H4 (cell line): ENCODE measurements at regions not wholly inside any gene's neighbourhood (a gene's known extent, or its start where the extent isn't known, plus 50 kb on each side); places are given as distances from the start of the nearest gene placed in this dataset.
"Not testable (repeated sequence)": the region's sequence is repeated elsewhere in the genome, so short reads cannot be mapped to it uniquely, and the experiment has no call there.

Source experiments
- DNase-seq: peaks from one replicate; pipeline ENCODE4 v3.0.0-alpha.2; 2015; ENCODE audit warnings: low spot score

DNA sequence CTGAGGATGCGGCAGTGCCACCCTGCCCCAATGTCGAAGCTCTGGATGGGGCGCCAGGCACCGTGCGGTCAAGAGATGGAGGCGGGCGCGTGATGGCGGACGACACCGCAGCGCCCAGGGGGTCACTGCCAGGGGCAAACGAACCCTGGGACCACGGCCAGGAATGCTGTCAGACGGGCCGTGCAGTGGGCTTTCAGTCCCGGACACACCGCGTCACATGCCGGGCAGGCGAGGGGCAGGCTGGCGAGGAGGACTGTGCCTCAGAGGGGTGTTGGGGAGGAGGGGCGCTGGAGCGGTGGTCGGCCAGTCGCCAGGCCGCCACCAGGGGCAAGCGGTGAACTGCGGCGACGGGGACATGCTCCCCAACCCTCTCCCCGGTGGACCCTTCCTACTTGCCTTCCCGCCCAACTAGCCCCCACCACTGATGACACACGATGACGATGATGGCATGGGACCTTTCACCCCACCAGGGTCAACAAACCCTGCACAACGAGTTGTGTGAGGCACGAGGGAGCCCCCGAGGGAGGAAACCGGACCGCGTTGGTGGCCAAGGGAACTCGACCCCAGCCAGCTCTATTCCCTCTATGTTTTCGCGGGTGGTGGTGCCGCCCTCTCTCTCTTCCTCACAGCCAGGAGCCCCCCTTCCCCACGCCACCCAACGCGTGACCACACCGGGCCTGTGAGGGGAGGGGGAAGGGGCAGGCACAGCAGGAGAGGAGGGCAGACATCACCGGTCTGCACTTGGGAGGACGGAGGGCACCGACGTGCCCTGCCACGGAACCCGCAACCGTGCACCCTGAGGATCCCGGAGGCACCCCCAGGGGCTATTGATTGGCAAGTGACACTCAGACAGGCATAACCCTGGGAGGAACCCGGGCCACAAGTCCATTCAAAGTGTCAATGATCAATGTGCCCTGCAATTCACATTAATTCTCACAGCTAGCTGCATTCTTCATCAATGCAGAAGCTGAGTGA is 1960.9 kb upstream of the DEFB115 start:
- DNase-seq: no peak

GRCh38 chr20:29297411-29298270 is 1959.8 kb upstream of the DEFB115 start:
- no peak for DNase-seq

GRCh38 chr20:29298271-29298590 is 1959.2 kb upstream of the DEFB115 start:
- DNase-seq: no peak

- DNase-seq: no peak
Observed at GRCh38 chr20:29298759-29299613, 1958.5 kb upstream of the DEFB115 start.

GRCh38 chr20:29299811-29300578 is 1957.5 kb upstream of the DEFB115 start:
- no peak for DNase-seq

DNA sequence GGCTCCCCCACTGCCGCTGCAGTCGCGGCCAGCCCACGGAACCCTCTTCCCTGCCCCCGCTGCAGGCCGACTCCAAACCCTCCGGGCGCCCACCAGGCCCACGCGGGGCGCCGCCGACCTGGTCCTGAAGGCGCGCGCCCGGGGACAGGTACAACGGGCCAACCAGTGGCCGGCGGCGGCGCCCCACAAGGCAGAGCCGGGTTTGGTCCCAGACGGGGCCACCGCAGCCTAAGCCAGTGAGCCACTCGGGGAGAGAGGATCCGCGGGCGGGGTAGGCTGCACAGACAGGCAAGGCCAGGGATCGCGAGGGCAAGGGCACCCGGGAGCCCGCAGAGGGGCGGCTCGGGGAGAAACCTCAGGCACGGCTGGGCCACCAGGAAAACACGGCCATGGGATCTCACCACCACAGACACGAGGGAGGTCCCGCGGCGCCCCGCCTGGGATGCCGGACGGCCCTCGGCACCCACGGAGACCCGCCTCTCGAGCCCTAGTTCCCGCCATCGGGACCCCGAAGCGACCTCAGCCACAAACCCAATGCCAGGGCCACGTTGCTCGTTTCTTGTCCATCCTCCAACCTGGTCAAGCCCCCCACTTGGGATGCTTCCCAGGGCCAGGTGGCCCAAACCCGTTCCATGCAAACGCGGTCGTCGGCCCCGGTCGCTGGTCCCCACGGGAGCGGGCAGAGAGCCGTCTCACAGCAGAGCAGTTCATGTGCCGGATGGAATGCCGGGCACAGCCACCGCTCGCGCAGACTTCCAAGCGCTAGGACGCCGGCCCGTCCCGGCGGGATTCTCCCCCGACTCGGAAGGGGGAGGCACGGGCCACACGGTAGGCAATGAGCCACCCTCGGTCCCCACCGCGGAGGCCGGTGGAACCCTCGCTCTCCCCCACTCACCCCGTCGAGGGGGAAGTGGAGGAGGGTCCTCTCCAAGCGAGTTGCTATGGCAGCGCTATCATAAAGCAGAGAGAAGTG is 1956.6 kb upstream of the DEFB115 start:
- DNase-seq: no peak

DNA sequence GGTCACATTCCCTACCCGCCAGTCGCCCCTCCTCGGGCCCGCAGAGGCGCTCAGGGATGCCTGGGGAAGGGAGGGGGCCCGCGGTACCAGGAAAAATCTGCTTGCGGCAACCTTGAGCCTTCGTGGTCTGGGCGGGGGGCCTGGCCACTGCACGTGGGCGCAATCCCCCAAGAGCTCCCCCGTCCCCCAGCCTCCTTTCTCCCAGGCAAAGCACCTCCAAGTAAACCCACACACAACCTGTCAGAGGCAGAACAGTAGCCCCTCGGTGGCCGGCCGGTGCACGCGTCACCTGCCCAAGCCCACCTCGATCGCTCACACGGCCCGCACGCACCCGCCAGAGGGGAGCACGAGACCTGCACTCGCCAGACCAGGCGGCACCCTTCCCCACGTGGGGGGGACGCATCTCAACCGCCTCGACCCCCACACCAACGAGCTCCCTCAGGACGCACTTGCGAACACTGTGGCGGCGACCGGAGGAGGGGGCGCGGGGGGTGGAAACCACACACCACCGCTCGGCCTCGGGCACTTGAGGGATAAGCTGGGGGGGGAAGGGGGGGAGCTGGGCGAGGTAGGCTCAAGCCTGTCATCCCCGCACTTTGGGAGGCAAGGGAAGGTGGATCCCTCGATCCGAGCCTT is 1955.7 kb upstream of the DEFB115 start:
- no peak for DNase-seq

DNA sequence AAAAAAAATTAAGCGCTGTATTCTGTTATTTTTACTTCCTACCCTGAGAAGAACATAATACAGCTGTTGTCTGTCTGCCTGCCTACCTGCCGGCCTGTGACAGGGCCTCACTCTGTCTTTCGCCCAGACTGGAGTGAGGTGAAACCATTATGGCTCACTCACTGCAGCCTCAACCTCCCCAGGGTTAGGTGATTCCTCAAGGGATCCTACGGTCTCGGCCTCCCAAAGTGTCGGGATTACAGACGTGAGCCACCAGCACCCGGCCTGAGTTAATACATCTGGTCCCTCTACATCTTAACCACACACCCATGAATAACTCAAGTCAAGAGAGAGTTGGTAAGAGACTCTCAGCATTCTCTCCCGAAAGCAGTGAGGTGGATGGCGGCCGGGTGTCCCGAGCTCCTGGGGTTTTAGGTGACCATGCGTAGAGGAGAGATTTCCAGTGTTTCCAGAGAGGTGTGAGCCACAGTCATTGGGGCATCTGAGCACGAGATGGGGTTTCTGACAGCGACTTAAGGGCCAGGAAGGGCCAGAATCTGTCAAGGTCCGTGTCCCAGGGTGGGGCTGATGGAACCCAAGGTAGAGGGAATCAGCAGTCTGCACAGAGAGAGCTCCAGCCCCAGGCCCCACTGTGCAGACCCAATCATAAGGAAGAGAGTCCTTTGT is 1954.4 kb upstream of the DEFB115 start:
- DNase-seq: no peak

DNA sequence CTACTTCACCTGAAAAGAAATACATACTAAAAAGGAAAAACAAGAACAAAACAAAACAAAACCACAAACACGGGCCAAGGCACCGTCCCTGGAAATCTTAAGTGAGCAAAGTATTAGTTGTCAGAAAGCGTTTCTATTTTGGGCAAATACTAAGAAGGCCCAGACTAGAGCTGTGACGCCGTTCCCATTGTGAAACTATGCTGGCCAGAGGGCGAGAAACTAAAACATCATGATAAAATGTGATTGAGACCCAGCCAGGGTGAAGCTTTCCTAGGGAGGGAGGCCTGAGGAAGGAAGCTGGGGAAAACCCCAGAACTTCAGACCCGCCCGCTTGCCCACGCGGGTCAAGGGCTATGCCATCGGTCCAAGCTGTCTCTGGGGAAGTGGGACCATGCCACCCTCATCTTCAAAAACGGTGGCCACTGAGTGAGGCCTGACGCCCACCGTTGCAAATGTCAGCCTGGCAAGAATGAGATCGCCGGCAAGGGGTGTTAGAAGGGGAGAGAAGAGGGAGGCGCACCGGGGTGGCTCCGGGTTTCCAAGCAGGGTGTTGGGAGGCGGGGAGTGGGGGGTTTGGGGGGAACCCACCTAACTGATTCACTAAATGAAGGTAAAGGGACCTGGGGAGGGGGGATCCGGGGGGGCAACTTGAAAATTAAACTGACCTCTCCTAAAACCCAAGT is 1950.9 kb upstream of the DEFB115 start:
- no peak for DNase-seq

DNA sequence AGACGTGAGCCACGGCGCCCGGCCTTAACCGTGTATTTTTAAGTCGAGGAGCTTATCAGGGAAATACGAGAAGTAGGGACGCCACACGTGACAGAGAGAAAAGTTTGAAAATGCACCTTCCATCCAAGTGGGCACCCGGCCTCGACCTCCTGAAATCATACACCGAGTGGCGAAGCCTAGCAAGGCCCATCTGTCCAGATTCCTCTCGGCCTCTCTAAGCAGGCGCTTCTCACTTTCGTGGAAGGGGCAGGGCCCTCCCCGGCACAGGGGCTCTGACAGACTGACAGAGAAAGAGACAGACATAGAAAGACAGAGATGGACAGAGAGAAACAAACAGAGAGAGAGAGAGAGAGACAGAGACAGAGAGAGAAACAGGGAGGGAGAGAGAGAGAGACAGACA is 1950.0 kb upstream of the DEFB115 start:
- not testable (repeated sequence) for DNase-seq

DNA sequence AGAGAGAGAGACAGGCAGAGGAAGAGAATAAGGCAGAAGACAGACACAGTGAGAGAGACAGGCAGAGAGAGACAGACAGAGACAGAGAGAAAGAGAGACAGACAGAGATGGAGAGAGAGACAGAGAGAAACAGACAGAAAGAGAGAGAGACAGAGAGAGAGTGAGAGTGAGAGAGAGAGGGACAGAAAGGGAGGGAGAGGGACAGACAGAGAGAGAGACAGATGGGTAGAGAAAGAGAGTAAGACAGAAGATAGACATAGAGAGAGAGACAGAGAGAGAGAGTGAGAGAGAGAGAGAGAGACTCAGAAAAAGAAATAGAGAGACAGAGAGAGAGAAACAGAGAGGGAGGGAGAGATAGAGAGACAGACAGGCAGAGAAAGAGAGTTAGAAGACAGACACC is 1948.5 kb upstream of the DEFB115 start:
- not testable (repeated sequence) for DNase-seq

DNA sequence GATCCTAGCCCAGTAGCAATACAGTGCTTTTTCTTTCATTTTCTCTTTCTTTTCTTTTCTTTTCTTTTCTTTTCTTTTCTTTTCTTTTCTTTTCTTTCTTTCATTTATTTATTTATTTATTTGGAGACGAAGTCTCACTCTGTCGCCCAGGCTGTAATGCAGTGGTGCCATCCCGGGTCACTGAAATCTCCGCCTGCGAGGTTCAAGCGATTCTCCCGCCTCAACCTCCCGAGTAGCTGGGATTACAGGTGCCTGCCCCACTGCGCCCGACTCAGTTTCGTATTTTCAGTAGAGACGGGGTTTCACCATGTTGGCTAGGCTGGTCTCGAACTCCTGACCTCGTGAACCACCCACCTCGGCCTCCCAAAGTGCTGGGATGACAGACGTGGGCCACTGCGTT is 1948.0 kb upstream of the DEFB115 start:
- DNase-seq: not testable (repeated sequence)

- DNase-seq: not testable (repeated sequence)
Observed at GRCh38 chr20:29311046-29311445, 1946.4 kb upstream of the DEFB115 start.

DNA sequence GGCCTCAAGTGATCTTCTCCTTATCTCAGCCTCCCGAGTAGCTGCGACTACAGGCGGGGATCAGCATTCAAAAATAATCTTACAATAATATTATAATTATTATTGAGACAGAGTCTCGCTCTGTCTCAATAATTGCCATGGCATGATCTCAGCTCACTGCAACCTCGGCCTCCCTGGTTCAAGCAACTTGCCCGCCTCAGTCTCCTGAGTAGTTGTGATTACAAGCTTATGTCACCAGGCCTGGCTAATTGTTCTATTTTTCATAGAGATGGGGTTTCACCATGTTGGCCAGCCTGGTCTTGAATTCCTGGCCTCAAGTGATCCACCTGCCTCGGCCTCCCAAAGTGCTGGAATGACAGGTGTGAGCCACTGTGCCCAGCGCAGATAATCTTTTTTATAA is 1944.8 kb upstream of the DEFB115 start:
- not testable (repeated sequence) for DNase-seq

GRCh38 chr20:29313481-29313880 is 1944.0 kb upstream of the DEFB115 start:
- DNase-seq: no peak

DNA sequence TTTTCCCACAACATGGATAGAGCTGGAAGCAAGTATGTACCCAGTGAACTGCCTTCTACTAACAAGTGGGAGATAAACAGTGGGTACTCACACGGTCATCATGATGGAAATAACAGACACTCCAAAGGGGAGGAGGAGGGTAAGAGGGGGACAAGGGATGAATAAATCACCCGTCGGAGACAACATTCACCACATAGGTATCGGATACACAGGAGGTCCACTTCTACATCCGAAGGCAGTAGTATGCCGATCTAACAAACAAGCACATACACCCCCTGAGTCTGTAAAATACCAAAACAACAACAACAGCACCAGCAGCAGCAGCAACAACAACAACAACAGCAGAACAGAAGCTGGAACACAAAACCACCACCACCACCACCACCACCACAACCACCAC is 1943.2 kb upstream of the DEFB115 start:
- DNase-seq: no peak

DNA sequence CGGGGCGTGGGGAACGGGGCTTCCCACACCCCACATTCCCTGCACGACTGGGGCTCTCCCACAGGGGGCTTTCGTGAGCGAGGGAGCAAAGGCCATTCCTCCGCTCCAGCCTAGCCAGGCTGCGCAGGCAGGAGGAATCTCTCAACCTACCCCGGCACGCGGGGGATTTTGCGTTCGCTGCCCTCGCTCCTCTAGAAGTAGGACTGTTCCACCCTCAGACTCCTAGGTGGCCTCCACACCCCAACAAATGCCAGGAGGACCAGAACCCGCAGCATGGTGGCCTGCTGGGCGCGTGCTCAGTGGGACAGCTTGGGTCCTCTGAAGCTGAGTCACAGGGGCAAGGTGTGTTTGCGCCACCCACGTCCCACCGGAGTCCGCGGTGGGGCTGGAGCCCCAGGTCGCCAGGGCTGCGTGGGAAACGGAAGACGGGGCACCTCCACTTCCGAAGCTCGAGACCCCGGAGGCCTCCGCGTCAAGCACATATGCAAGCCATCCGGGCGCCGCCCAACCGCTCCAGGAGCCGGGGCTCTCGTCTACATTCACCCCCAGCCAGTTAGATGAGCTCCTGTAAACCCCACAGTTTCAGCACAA is 1938.5 kb upstream of the DEFB115 start:
- no peak for DNase-seq

DNA sequence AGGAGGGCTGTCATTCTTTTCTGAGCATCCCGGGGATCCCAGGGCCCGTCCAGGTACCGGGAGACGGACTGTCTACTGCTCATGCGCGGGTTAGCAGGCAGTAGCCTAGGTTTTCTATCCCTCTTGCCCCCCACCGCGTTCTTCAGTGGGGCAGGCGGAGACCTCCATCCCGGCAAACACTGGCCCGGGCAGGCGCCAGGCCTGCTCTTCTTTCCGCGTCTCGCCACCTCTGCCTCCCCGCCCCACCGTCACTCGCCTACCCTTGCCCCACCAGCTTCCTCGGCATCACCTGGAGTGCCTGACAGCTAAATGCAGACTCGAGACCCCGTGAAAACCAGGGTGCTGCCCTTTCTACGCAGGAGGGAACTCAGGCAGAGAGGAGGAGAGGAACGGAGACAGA is 1937.7 kb upstream of the DEFB115 start:
- no peak for DNase-seq
